ENCODE measurements at regions not wholly inside any gene's neighbourhood (a gene's known extent, or its start where the extent isn't known, plus 50 kb on each side); places are given as distances from the start of the nearest gene placed in this dataset.

DNA sequence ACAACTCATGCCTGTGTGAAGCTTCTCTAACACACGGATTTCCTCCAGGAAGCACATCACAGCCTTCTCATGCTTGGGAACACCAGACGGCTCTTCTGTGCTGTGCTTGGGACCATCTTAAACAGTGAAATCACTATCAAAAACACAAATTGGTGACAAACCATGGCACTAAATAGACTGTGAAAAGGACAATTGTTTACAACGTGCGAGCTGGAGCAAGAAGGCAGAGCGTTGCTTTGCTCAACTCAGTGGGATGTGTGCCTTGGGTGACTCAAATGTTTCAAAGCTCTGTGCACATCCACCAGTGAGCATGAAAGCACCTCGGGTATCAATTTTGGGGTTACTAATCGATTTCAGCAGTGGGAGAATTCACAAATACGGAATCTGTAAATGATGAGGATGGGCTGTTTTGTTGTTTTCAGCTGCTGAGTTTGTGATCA lies 182.4 kb upstream of the ARL4C start (continued):
- TF ChIP-seq NRF1 (IDR thresholded peaks at IDR 0.05; ENCODE audit: low read depth, low read length) (no peak), HDAC2 (IDR thresholded peaks at IDR 0.05; ENCODE audit: borderline replicate concordance in 1 of 2, low read depth in 2 of 2, low read length in 2 of 2) (no peak), CBX8 (IDR thresholded peaks at IDR 0.05; ENCODE audit: borderline replicate concordance, low read depth, low read length) (no peak)
